WTC11 (cell line): ENCODE measurements at regions not wholly inside any gene's neighbourhood (a gene's known extent, or its start where the extent isn't known, plus 50 kb on each side); places are given as distances from the start of the nearest gene placed in this dataset.

Experiments used
- ATAC-seq: fragments of 200-7000 bp; cut with Tn5 transposase; 2 replicates; pipeline ENCODE4 v1.10.0; 2021; ENCODE audit warnings: mild to moderate bottlenecking, moderate library complexity
- CTCF ChIA-PET: fragments of 300-600 bp; sonication (Branson Sonifier 250); formaldehyde crosslinking; loops from one replicate; lab custom pipeline; 2021; ENCODE audit warnings: antibody characterized with exemption; lab: Charles Lee
- POLR2A ChIA-PET: fragments of 350-600 bp; sonication (Branson Sonifier 250); formaldehyde crosslinking; loops from one replicate; lab custom pipeline; 2021; ENCODE audit warnings: antibody characterized with exemption; lab: Charles Lee
- DNase-seq: peaks from one replicate; pipeline ENCODE4 v3.0.0; 2021; ENCODE audit warnings: low spot score
- H3K27ac Mint-ChIP-seq: 2 replicates; pipeline ENCODE4 v1.8.0; 2021; ENCODE audit warnings: mixed read lengths
- H3K27me3 Mint-ChIP-seq: 2 replicates; pipeline ENCODE4 v1.8.0; 2021; ENCODE audit warnings: low read depth, mild to moderate bottlenecking, moderate library complexity, mixed read lengths
- H3K36me3 Mint-ChIP-seq: 2 replicates; pipeline ENCODE4 v1.8.0; 2021; ENCODE audit warnings: mixed read lengths
- H3K4me1 Mint-ChIP-seq: 2 replicates; pipeline ENCODE4 v1.8.0; 2022; ENCODE audit warnings: mixed read lengths
- H3K4me3 Mint-ChIP-seq: 2 replicates; pipeline ENCODE4 v1.8.0; 2021; ENCODE audit warnings: mild to moderate bottlenecking, moderate library complexity, mixed read lengths
- H3K9me3 Mint-ChIP-seq: 2 replicates; pipeline ENCODE4 v1.8.0; 2021; ENCODE audit warnings: mixed read lengths
- FOXJ3 ChIP-seq: sonication (generic); formaldehyde crosslinking; IDR thresholded peaks from 2 replicates; pipeline ENCODE4 v1.9.0; 2021; ENCODE audit warnings: missing genetic modification reagents, mild to moderate bottlenecking, borderline replicate concordance
- FOXP1 ChIP-seq: sonication (generic); formaldehyde crosslinking; IDR thresholded peaks from 2 replicates; pipeline ENCODE4 v1.8.0; 2022; ENCODE audit warnings: missing genetic modification reagents, mild to moderate bottlenecking, moderate library complexity, borderline replicate concordance
- GABPB1 ChIP-seq: sonication (generic); formaldehyde crosslinking; IDR thresholded peaks from 2 replicates; pipeline ENCODE4 v1.8.1; 2023; ENCODE audit warnings: mild to moderate bottlenecking, missing genetic modification reagents
- GRHL2 ChIP-seq: fragments of 250-450 bp; sonication (Bioruptor Pico); IDR thresholded peaks from 2 replicates; pipeline ENCODE4 v1.8.0; 2022; ENCODE audit warnings: mild to moderate bottlenecking, moderate library complexity; ENCODE audit not compliant: insufficient replicate concordance, severe bottlenecking
- HMGA2 ChIP-seq: fragments of 250-450 bp; sonication (Bioruptor Pico); IDR thresholded peaks from 2 replicates; pipeline ENCODE4 v1.4.0; 2021; ENCODE audit warnings: mild to moderate bottlenecking, moderate library complexity
- IRF2 ChIP-seq: sonication (generic); formaldehyde crosslinking; IDR thresholded peaks from 2 replicates; pipeline ENCODE4 v1.8.0; 2022; ENCODE audit warnings: low read depth, missing genetic modification reagents, borderline replicate concordance
- NFE2L1 ChIP-seq: sonication (generic); formaldehyde crosslinking; IDR thresholded peaks from 2 replicates; pipeline ENCODE4 v1.8.1; 2023; ENCODE audit warnings: missing genetic modification reagents
- NFYB ChIP-seq: sonication (generic); formaldehyde crosslinking; conservative IDR thresholded peaks from 2 replicates; pipeline ENCODE4 v1.8.0; 2022; ENCODE audit warnings: low read depth, missing genetic modification reagents
- NR2C2 ChIP-seq: sonication (generic); formaldehyde crosslinking; IDR thresholded peaks from 2 replicates; pipeline ENCODE4 v1.8.0; 2022; ENCODE audit warnings: mild to moderate bottlenecking, missing genetic modification reagents
- TCF7 ChIP-seq: sonication (generic); formaldehyde crosslinking; IDR thresholded peaks from 2 replicates; pipeline ENCODE4 v1.8.0; 2022; ENCODE audit warnings: mild to moderate bottlenecking, low read depth, missing genetic modification reagents, moderate library complexity
- ZNF138 ChIP-seq: sonication (generic); formaldehyde crosslinking; conservative IDR thresholded peaks from 2 replicates; pipeline ENCODE4 v1.8.1; 2022; ENCODE audit warnings: mild to moderate bottlenecking, moderate library complexity, missing genetic modification reagents
- ZNF232 ChIP-seq: sonication (generic); formaldehyde crosslinking; IDR thresholded peaks from 2 replicates; pipeline ENCODE4 v1.8.0; 2022; ENCODE audit warnings: mild to moderate bottlenecking, missing genetic modification reagents
- TF ChIP-seq, protein P1 (sequence below): sonication (generic); formaldehyde crosslinking; IDR thresholded peaks from 2 replicates; pipeline ENCODE4 v1.8.0; 2023; ENCODE audit warnings: missing genetic modification reagents, mild to moderate bottlenecking, borderline replicate concordance
- TF ChIP-seq, protein P2 (sequence below): sonication (generic); formaldehyde crosslinking; IDR thresholded peaks from 2 replicates; pipeline ENCODE4 v1.8.0; 2022; ENCODE audit warnings: mild to moderate bottlenecking, missing genetic modification reagents
- TF ChIP-seq, protein P3 (sequence below): sonication (generic); formaldehyde crosslinking; conservative IDR thresholded peaks from 2 replicates; pipeline ENCODE4 v1.8.1; 2022; ENCODE audit warnings: mild to moderate bottlenecking, missing genetic modification reagents
- TF ChIP-seq, protein P4 (sequence below): sonication (generic); formaldehyde crosslinking; IDR thresholded peaks from 2 replicates; pipeline ENCODE4 v1.8.1; 2023; ENCODE audit warnings: mild to moderate bottlenecking, missing genetic modification reagents, moderate library complexity

DNA sequence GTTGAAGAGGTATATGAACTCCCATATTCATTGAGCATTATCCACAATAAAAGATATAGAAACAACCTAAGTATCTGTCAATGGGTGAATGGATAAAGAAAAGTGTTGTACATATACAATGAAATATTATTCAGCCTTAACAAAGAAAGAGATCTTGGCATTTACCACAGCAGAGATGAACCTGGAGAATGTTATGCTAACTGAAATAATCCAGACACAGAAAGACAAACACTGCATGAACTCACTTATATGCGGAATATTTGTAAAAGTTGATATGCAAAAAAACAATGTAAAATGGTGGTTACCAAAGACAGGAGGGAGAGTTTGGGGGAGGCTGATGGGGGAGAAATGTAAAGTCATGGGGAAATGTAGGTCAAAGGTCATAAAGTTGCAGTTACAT lies 278.7 kb downstream of the ZNF608 start (continued):
- TF ChIP-seq, protein P1, sequence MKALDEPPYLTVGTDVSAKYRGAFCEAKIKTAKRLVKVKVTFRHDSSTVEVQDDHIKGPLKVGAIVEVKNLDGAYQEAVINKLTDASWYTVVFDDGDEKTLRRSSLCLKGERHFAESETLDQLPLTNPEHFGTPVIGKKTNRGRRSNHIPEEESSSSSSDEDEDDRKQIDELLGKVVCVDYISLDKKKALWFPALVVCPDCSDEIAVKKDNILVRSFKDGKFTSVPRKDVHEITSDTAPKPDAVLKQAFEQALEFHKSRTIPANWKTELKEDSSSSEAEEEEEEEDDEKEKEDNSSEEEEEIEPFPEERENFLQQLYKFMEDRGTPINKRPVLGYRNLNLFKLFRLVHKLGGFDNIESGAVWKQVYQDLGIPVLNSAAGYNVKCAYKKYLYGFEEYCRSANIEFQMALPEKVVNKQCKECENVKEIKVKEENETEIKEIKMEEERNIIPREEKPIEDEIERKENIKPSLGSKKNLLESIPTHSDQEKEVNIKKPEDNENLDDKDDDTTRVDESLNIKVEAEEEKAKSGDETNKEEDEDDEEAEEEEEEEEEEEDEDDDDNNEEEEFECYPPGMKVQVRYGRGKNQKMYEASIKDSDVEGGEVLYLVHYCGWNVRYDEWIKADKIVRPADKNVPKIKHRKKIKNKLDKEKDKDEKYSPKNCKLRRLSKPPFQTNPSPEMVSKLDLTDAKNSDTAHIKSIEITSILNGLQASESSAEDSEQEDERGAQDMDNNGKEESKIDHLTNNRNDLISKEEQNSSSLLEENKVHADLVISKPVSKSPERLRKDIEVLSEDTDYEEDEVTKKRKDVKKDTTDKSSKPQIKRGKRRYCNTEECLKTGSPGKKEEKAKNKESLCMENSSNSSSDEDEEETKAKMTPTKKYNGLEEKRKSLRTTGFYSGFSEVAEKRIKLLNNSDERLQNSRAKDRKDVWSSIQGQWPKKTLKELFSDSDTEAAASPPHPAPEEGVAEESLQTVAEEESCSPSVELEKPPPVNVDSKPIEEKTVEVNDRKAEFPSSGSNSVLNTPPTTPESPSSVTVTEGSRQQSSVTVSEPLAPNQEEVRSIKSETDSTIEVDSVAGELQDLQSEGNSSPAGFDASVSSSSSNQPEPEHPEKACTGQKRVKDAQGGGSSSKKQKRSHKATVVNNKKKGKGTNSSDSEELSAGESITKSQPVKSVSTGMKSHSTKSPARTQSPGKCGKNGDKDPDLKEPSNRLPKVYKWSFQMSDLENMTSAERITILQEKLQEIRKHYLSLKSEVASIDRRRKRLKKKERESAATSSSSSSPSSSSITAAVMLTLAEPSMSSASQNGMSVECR (CRISPR knock-in tag) = no peak
- TF ChIP-seq NR2C2 (CRISPR knock-in tag) (no peak), NFYB (CRISPR knock-in tag) (no peak), GABPB1 (CRISPR knock-in tag) (no peak), FOXJ3 (no peak), IRF2 (no peak), FOXP1 (no peak), TCF7 (CRISPR knock-in tag) (no peak), ZNF138 (no peak)

DNA sequence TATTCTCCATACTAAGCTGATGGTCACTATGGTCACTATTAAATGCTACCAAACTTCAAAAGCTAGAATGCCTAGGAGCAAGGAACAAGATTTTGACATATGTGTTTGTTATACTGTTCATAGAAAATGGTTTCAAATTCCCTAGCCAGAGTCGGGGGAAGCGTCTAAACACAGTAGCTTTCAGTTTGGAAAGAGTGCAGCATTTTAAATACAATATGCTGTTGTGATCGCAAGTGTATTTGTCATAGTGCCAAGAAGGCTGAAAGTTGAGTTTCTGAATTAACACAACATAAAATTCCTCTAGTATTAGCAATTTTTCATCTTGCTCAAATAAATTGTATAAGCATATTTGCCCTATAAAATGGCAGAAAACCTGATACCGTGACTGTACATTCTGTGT lies 280.4 kb downstream of the ZNF608 start:
- ATAC-seq (no peak), DNase-seq (no peak)
- POLR2A ChIA-PET = no interaction called here
- no peaks in the 10 kb centered on the region for H3K27me3 Mint-ChIP-seq
- H3K4me1 Mint-ChIP-seq = peaks cover 78% of the 10 kb centered on the region
- no peak overlapping the region for H3K27ac Mint-ChIP-seq
- CTCF ChIA-PET = no interaction called here
- H3K4me3 Mint-ChIP-seq = no peak overlapping the region
- H3K9me3 Mint-ChIP-seq = peaks cover 13% of the 10 kb centered on the region
- H3K36me3 Mint-ChIP-seq = peaks cover 16% of the 10 kb centered on the region
- TF ChIP-seq, protein P2, sequence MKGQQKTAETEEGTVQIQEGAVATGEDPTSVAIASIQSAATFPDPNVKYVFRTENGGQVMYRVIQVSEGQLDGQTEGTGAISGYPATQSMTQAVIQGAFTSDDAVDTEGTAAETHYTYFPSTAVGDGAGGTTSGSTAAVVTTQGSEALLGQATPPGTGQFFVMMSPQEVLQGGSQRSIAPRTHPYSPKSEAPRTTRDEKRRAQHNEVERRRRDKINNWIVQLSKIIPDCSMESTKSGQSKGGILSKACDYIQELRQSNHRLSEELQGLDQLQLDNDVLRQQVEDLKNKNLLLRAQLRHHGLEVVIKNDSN = no peak
- TF ChIP-seq, all 79 proteins: peak for 0

DNA sequence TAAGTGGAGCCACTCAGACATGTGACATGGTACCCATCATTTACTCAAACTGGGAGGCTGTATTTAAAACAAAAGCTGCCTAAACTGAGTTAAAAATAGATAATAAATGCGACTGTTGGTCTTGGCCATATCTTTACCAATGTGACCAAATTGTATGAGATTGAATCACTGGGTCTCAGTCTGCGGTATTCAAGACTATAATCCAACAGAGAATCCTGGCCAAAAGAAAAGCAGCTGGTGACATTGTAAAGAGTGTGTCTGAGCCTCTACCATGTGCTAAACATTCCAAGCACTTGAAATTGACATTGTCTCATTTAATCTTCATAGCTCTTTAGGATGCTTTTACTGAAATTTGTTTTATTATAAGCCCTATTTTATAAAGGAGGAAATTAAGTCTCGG lies 282.6 kb downstream of the ZNF608 start:
- H3K36me3 Mint-ChIP-seq = peaks cover 27% of the 10 kb centered on the region
- H3K9me3 Mint-ChIP-seq = peaks cover 24% of the 10 kb centered on the region
- peaks cover 6% of the 10 kb centered on the region; the same call in 1 of the 2 replicates for H3K27me3 Mint-ChIP-seq
- TF ChIP-seq NFE2L1 (CRISPR knock-in tag) = no peak
- TF ChIP-seq HMGA2 (CRISPR knock-in tag) = no peak
- TF ChIP-seq, protein P3, sequence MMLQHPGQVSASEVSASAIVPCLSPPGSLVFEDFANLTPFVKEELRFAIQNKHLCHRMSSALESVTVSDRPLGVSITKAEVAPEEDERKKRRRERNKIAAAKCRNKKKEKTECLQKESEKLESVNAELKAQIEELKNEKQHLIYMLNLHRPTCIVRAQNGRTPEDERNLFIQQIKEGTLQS = no peak
- TF ChIP-seq ZNF232 (CRISPR knock-in tag) = no peak
- H3K4me3 Mint-ChIP-seq = no peak overlapping the region
- H3K4me1 Mint-ChIP-seq = peaks cover 71% of the 10 kb centered on the region
- CTCF ChIA-PET = no interaction called here
- POLR2A ChIA-PET = interaction anchor here (0.6 kb wide), 1 partner anchor 28 kb away, joined by 6 read pairs; no protein-coding TSS in a partner anchor
- no peak overlapping the region for H3K27ac Mint-ChIP-seq
- no peak for ATAC-seq
- no peak for DNase-seq

DNA sequence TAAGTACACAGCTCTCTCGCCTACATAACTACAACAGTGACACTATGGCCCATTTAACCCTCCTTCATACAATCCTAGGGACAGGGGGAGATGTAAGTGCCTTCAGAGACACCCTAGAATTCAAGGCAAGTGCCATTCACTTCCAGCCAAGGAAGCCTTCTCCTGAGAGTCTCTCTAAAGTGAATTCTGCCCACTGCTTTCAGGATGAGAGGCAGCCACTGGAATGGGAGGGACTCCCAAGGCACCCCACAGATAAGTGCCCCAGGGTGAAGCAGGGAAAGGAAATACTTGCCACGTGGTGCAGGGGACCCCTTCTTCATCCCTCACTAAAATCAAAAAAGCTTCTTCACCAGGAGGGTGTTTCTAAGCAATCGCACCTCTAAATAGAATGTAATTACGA lies 283.7 kb downstream of the ZNF608 start:
- ChIA-PET POLR2A (interaction anchor here (0.9 kb wide), 1 partner anchor 553 kb away, joined by 3 read pairs; no protein-coding TSS in a partner anchor), CTCF (no interaction called here)
- Mint-ChIP-seq H3K9me3 (peaks cover 24% of the 10 kb centered on the region), H3K4me3 (no peak overlapping the region), H3K27me3 (peaks cover 6% of the 10 kb centered on the region; the same call in 1 of the 2 replicates), H3K4me1 (peaks cover 65% of the 10 kb centered on the region), H3K27ac (no peak overlapping the region), H3K36me3 (peaks cover 27% of the 10 kb centered on the region)
- TF ChIP-seq GRHL2 = no peak
- TF ChIP-seq, protein P4, sequence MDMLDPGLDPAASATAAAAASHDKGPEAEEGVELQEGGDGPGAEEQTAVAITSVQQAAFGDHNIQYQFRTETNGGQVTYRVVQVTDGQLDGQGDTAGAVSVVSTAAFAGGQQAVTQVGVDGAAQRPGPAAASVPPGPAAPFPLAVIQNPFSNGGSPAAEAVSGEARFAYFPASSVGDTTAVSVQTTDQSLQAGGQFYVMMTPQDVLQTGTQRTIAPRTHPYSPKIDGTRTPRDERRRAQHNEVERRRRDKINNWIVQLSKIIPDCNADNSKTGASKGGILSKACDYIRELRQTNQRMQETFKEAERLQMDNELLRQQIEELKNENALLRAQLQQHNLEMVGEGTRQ (CRISPR knock-in tag) = peak; percentile 44
- DNase-seq (no peak), ATAC-seq (peak; percentile 24; the same call in 1 of the 2 replicates)
